ENCODE measurements at regions not wholly inside any gene's neighbourhood (a gene's known extent, or its start where the extent isn't known, plus 50 kb on each side); places are given as distances from the start of the nearest gene placed in this dataset.

DNA sequence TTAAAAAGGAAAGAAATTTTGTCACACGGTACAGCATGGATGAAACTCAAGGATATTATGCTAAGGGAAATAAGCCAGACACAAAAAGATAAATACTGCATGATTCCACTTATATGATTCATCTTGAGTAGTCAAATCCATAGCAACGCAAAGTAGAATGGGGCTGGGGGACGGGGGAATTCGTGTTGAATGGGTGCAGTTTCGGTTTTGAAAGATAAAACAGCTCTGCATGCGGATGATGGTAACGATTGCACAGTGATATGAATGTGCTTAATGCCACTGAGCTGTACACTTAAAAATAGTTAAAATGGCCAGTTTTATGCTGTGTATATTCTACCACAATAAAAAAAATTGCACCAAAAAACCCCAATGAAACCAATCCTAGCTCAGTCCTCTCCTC is 52.9 kb upstream of the SIRPA start:
- TF ChIP-seq, protein P1, sequence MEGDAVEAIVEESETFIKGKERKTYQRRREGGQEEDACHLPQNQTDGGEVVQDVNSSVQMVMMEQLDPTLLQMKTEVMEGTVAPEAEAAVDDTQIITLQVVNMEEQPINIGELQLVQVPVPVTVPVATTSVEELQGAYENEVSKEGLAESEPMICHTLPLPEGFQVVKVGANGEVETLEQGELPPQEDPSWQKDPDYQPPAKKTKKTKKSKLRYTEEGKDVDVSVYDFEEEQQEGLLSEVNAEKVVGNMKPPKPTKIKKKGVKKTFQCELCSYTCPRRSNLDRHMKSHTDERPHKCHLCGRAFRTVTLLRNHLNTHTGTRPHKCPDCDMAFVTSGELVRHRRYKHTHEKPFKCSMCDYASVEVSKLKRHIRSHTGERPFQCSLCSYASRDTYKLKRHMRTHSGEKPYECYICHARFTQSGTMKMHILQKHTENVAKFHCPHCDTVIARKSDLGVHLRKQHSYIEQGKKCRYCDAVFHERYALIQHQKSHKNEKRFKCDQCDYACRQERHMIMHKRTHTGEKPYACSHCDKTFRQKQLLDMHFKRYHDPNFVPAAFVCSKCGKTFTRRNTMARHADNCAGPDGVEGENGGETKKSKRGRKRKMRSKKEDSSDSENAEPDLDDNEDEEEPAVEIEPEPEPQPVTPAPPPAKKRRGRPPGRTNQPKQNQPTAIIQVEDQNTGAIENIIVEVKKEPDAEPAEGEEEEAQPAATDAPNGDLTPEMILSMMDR (IDR thresholded peaks at IDR 0.05): no peak
- TF ChIP-seq POLR2A (IDR thresholded peaks at IDR 0.05): no peak
